Trophoblast cell (in vitro differentiated cells and primary cell): ENCODE measurements at regions not wholly inside any gene's neighbourhood (a gene's known extent, or its start where the extent isn't known, plus 50 kb on each side); places are given as distances from the start of the nearest gene placed in this dataset.

Experiments used
- DNase-seq, 2 donors: peaks; one replicate each; pipeline ENCODE4 v3.0.0-alpha.2; 2016
- H2AFZ ChIP-seq: 2 replicates; pipeline ENCODE4 v1.6.1; 2013; ENCODE audit warnings: low read length, moderate library complexity, mild to moderate bottlenecking; ENCODE audit not compliant: insufficient read depth, poor library complexity
- H2AK5ac ChIP-seq: 2 replicates; pipeline ENCODE4 v1.6.1; 2013; ENCODE audit warnings: mild to moderate bottlenecking, low read length
- H2BK120ac ChIP-seq: 2 replicates; pipeline ENCODE4 v1.6.1; 2013; ENCODE audit warnings: low read length, mild to moderate bottlenecking, moderate library complexity; ENCODE audit not compliant: insufficient read depth, poor library complexity
- H2BK12ac ChIP-seq: 2 replicates; pipeline ENCODE4 v1.6.1; 2013; ENCODE audit warnings: mild to moderate bottlenecking, low read length, moderate library complexity
- H2BK5ac ChIP-seq: 2 replicates; pipeline ENCODE4 v1.6.1; 2013; ENCODE audit warnings: low read length, low read depth, moderate library complexity, mild to moderate bottlenecking; ENCODE audit not compliant: poor library complexity
- H3K14ac ChIP-seq: 2 replicates; pipeline ENCODE4 v1.6.1; 2013; ENCODE audit warnings: mild to moderate bottlenecking, low read length
- H3K18ac ChIP-seq: 2 replicates; pipeline ENCODE4 v1.6.1; 2013; ENCODE audit warnings: mild to moderate bottlenecking, low read length
- H3K23ac ChIP-seq: 2 replicates; pipeline ENCODE4 v1.6.1; 2013; ENCODE audit warnings: low read length
- H3K27ac ChIP-seq: 2 replicates; pipeline ENCODE4 v1.5.1; 2013; ENCODE audit warnings: low read depth, mild to moderate bottlenecking, inconsistent platforms, low read length, moderate library complexity
- H3K27me3 ChIP-seq: 2 replicates; pipeline ENCODE4 v1.6.1; 2013; ENCODE audit warnings: inconsistent platforms, mild to moderate bottlenecking, low read length, moderate library complexity; ENCODE audit not compliant: insufficient read depth
- H3K36me3 ChIP-seq, 2 experiments: 1 replicate in 1 of 2; 2 replicates in 1 of 2; pipeline ENCODE4 v1.6.1; 2013; ENCODE audit warnings: low read length in 2 of 2, mild to moderate bottlenecking in 2 of 2, moderate library complexity in 1 of 2; ENCODE audit not compliant: insufficient read depth in 2 of 2, control insufficient read depth in 1 of 2
- H3K4ac ChIP-seq: 2 replicates; pipeline ENCODE4 v1.6.1; 2013; ENCODE audit warnings: low read depth, mild to moderate bottlenecking, low read length, moderate library complexity
- H3K4me1 ChIP-seq, 2 experiments: 1 replicate in 1 of 2; 2 replicates in 1 of 2; pipeline ENCODE4 v1.6.1; 2013; ENCODE audit warnings: low read length in 2 of 2, mild to moderate bottlenecking in 2 of 2, moderate library complexity in 1 of 2; ENCODE audit not compliant: insufficient read depth in 2 of 2, control insufficient read depth in 1 of 2
- H3K4me2 ChIP-seq: 2 replicates; pipeline ENCODE4 v1.6.1; 2013; ENCODE audit warnings: inconsistent platforms, mild to moderate bottlenecking, low read length, moderate library complexity
- H3K4me3 ChIP-seq: 2 replicates; pipeline ENCODE4 v1.5.1; 2013; ENCODE audit warnings: mild to moderate bottlenecking, low read depth, low read length, inconsistent platforms
- H3K79me1 ChIP-seq: one replicate; pipeline ENCODE4 v1.6.1; 2013; ENCODE audit warnings: low read length
- H3K79me2 ChIP-seq: 2 replicates; pipeline ENCODE4 v1.6.1; 2013; ENCODE audit warnings: low read length, mild to moderate bottlenecking; ENCODE audit not compliant: control insufficient read depth, insufficient read depth, poor library complexity
- H3K9ac ChIP-seq: 2 replicates; pipeline ENCODE4 v1.6.1; 2013; ENCODE audit warnings: mild to moderate bottlenecking, low read length
- H3K9me3 ChIP-seq: 2 replicates; pipeline ENCODE4 v1.6.1; 2013; ENCODE audit warnings: low read depth, mild to moderate bottlenecking, control low read depth, inconsistent platforms, low read length; ENCODE audit not compliant: insufficient read depth
- H4K12ac ChIP-seq: 2 replicates; pipeline ENCODE4 v1.6.1; 2013; ENCODE audit warnings: low read depth, mild to moderate bottlenecking, low read length, moderate library complexity
- H4K8ac ChIP-seq: 2 replicates; pipeline ENCODE4 v1.6.1; 2013; ENCODE audit warnings: low read depth, mild to moderate bottlenecking, low read length, moderate library complexity
- H4K91ac ChIP-seq: one replicate; pipeline ENCODE4 v1.6.1; 2013; ENCODE audit warnings: low read depth, mild to moderate bottlenecking, low read length, moderate library complexity
- WGBS: extraction: QIAGEN DNeasy Blood & Tissue Kit; methylation state at CpG from one replicate; pipeline ENCODE4 v1.1.7; 2013; ENCODE audit warnings: missing lambda C conversion rate; ENCODE audit not compliant: insufficient read length, insufficient coverage; ENCODE audit errors: extremely low coverage; 5-methylcytosine and 5-hydroxymethylcytosine counted together

- Histone ChIP-seq H3K23ac (no peak overlapping the region), H2AFZ (no peak overlapping the region), H4K8ac (no peak overlapping the region), H3K27ac (no peak overlapping the region), H3K79me1 (no peaks in the 10 kb centered on the region), H3K9ac (no peak overlapping the region), H3K36me3 (no peaks in the 10 kb centered on the region), H3K18ac (no peak overlapping the region), H4K12ac (no peak overlapping the region), H3K4me3 (no peak overlapping the region), H2BK12ac (no peak overlapping the region), H3K4me1 (no peaks in the 10 kb centered on the region), H3K4ac (no peak overlapping the region), H3K9me3 (no peaks in the 10 kb centered on the region), H2AK5ac (no peak overlapping the region), H3K14ac (no peak overlapping the region), H2BK120ac (no peak overlapping the region), H3K79me2 (no peaks in the 10 kb centered on the region), H2BK5ac (no peak overlapping the region), H3K4me2 (no peak overlapping the region), H3K27me3 (no peaks in the 10 kb centered on the region), H4K91ac (no peak overlapping the region)
- no peak for DNase-seq
These were observed 305.4 kb upstream of the KIF2A start for GRCh38 chr5:62000646-62001045.

- H2BK120ac ChIP-seq: no peak overlapping the region
- H3K23ac ChIP-seq: no peak overlapping the region
- H3K27ac ChIP-seq: no peak overlapping the region
- no peak overlapping the region for H3K14ac ChIP-seq
- no peak overlapping the region for H4K91ac ChIP-seq
- DNase-seq: peak; percentile 35 to 52
- H3K9ac ChIP-seq: no peak overlapping the region
- no peak overlapping the region for H3K18ac ChIP-seq
- no peak overlapping the region for H2AFZ ChIP-seq
- H3K27me3 ChIP-seq: no peaks in the 10 kb centered on the region
- H2BK5ac ChIP-seq: no peak overlapping the region
- no peak overlapping the region for H2AK5ac ChIP-seq
- no peak overlapping the region for H4K12ac ChIP-seq
- no peaks in the 10 kb centered on the region for H3K79me2 ChIP-seq
- H3K4me1 ChIP-seq: no peaks in the 10 kb centered on the region
- no peak overlapping the region for H4K8ac ChIP-seq
- H3K79me1 ChIP-seq: no peaks in the 10 kb centered on the region
- H3K9me3 ChIP-seq: no peaks in the 10 kb centered on the region
- H3K4me3 ChIP-seq: no peak overlapping the region
- H3K4ac ChIP-seq: no peak overlapping the region
- WGBS: no CpG with 5 or more reads among the region's 1 CpG
- no peak overlapping the region for H3K4me2 ChIP-seq
- no peak overlapping the region for H2BK12ac ChIP-seq
- no peaks in the 10 kb centered on the region for H3K36me3 ChIP-seq
These were observed 304.4 kb upstream of the KIF2A start for GRCh38 chr5:62001640-62002039.

- no peak overlapping the region for H2BK5ac ChIP-seq
- H3K36me3 ChIP-seq: no peaks in the 10 kb centered on the region
- no peaks in the 10 kb centered on the region for H3K9me3 ChIP-seq
- no peak overlapping the region for H3K4me2 ChIP-seq
- H3K27ac ChIP-seq: no peak overlapping the region
- peak; percentile 27 to 37 for DNase-seq
- H3K4me3 ChIP-seq: no peak overlapping the region
- H3K79me1 ChIP-seq: no peaks in the 10 kb centered on the region
- H4K8ac ChIP-seq: no peak overlapping the region
- H2BK120ac ChIP-seq: no peak overlapping the region
- no peak overlapping the region for H2AK5ac ChIP-seq
- H3K9ac ChIP-seq: no peak overlapping the region
- no peak overlapping the region for H3K18ac ChIP-seq
- no CpG with 5 or more reads among the region's 2 CpGs for WGBS
- no peak overlapping the region for H3K4ac ChIP-seq
- no peak overlapping the region for H3K23ac ChIP-seq
- H2BK12ac ChIP-seq: no peak overlapping the region
- H3K4me1 ChIP-seq: no peaks in the 10 kb centered on the region
- H2AFZ ChIP-seq: no peak overlapping the region
- H3K79me2 ChIP-seq: no peaks in the 10 kb centered on the region
- no peak overlapping the region for H3K14ac ChIP-seq
- H4K12ac ChIP-seq: no peak overlapping the region
- H4K91ac ChIP-seq: no peak overlapping the region
- H3K27me3 ChIP-seq: no peaks in the 10 kb centered on the region
These were observed 303.6 kb upstream of the KIF2A start for GRCh38 chr5:62002436-62002835.

GRCh38 chr5:62005551-62005950 is 300.5 kb upstream of the KIF2A start:
- Histone ChIP-seq H2BK120ac (no peak overlapping the region), H2AK5ac (no peak overlapping the region), H2BK5ac (no peak overlapping the region), H3K79me1 (no peaks in the 10 kb centered on the region), H4K8ac (no peak overlapping the region), H4K12ac (no peak overlapping the region), H3K18ac (no peak overlapping the region), H3K4ac (no peak overlapping the region), H3K4me2 (no peak overlapping the region), H3K27ac (no peak overlapping the region), H3K9ac (no peak overlapping the region), H3K4me3 (no peak overlapping the region), H3K79me2 (no peaks in the 10 kb centered on the region), H3K27me3 (no peaks in the 10 kb centered on the region), H3K4me1 (no peaks in the 10 kb centered on the region), H2BK12ac (no peak overlapping the region), H3K36me3 (no peaks in the 10 kb centered on the region), H3K23ac (no peak overlapping the region), H2AFZ (no peak overlapping the region), H3K14ac (no peak overlapping the region), H3K9me3 (peaks cover 3% of the 10 kb centered on the region), H4K91ac (no peak overlapping the region)
- WGBS: no CpG with 5 or more reads among the region's 2 CpGs
- DNase-seq: no peak
